Activated T-cell treated with anti-CD3 and anti-CD28 coated beads for 4 hours (primary cell): ENCODE measurements at regions not wholly inside any gene's neighbourhood (a gene's known extent, or its start where the extent isn't known, plus 50 kb on each side); places are given as distances from the start of the nearest gene placed in this dataset.
"Not testable (repeated sequence)": the region's sequence is repeated elsewhere in the genome, so short reads cannot be mapped to it uniquely, and the experiment has no call there.

ENCODE experiments used
- DNase-seq: peaks from one replicate; pipeline ENCODE4 v3.0.0-alpha.2; 2020

DNA sequence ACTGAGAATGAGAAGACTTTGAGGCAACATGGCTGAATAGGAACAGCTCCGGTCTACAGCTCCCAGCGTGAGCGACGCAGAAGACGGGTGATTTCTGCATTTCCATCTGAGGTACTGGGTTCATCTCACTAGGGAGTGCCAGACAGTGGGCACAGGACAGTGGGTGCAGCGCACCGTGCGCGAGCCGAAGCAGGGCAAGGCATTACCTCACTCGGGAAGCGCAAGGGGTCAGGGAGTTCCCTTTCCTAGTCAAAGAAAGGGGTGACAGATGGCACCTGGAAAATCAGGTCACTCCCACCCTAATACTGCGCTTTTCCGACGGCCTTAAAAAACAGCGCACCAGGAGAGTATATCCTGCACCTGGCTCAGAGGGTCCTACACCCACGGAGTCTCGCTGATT, 829.9 kb downstream of the GLUD2 start:
- not testable (repeated sequence) for DNase-seq

DNA sequence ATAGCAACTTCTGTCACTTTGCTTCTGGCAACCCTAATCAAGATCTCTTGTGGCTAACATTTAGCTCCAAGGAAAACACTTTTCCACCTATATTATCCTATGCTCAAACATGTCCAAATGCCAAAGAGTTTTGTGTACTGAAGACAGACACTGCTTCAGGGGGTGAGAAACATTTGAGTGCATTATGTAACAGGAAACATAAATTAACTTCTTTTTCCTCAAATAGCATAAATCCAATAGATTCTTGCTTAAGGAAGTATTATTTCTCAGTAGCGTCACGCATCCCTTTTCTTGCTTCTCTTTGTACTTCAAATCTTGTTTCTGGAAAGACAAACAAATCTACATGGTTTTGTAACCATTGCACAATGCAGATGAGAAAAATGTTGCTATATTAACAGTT, 839.1 kb downstream of the GLUD2 start:
- DNase-seq, result no peak

DNA sequence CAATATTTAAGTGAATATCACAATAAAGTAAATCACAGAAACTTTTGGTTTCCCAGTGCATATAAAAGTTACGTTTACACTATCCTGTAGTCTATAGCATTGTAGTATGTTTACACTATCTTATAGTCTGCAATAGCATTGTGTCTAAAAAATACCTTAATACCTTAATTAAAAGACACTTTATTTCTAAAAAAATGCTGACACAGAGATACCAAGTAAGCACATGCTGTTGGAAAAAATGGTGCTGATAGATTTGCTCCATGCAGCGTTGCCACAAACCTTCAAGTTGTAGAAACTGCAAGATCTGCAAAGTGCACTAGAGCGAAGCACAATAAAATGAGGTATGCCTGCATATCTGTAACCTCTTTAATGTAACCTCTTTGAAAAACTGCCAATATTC, 847.3 kb downstream of the GLUD2 start:
- no peak for DNase-seq

DNA sequence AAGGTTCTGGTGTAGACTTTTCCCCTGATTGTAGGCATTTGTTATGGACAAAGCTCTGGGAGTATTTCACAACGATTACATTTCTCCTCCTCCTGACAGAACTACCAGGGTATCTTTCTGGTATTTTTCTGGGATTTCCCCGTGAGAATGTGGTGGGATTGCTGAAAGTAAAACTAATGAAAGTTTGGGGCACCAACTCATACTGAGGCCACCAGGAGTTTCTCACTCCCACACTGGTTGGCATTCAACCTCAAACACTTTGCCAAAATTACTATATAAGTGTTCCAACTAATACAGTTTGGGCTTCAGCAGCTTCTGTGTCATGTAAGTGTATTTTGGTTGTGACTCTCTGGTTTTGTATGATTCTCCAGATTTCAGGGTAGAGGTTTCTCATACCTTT, 855.1 kb downstream of the GLUD2 start:
- DNase-seq, result no peak

DNA sequence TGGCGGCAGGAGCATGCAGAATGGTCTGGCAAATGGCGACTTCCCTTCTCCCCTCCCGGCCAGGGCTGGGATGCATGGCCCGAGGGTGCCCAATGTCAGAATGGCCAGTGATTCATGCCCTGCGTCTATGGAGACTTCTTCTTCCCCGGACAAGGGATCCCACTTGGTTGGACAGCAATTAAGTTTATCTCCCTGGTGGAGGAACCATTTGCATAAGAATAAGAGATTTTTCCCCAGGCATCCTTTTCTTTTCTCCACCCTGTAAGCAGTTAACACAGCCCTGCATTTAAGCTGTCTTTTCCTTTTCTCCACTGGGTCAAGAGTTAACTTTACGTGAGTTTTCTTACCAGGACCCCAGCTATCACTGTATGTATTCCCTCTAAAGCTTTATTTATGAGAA, 856.6 kb downstream of the GLUD2 start:
- DNase-seq, result no peak

DNA sequence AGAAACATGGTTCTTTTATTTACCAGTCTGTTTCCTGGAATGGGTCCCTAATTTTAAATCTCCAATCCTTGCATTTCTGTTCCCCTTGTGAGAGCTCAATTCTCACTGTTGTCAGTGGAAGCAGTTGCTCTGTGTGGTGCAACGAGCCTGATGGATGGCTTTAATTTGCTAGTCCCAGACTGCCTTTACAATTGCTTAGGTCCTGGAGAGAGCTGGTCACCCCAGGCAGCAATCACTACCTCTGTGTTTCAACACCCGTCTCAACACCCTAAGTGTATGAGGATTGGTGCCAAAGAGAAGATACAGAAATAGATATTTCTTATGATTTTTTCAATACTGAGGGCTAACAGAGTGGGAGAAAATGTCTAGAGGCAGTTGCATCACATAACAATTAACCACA, 873.8 kb downstream of the GLUD2 start:
- no peak for DNase-seq

DNA sequence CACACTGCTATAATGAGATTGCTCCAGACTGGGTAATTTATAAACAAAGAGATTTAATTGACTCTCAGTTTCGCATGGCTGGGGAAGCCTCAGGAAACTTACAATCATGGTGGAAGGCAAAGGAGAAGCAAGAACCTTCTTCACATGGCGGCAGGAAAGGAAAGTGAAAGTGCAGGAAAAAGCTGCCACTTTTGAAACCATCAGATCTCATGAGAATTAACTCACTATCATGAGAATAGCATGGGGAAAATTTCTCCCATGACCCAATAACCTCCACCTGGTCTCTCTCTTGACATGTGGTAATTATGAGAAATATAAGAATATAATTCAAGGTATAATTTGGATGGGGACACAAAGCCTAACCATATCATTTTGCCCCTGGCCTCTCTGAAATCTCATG, 884.2 kb downstream of the GLUD2 start:
- DNase-seq, result no peak

DNA sequence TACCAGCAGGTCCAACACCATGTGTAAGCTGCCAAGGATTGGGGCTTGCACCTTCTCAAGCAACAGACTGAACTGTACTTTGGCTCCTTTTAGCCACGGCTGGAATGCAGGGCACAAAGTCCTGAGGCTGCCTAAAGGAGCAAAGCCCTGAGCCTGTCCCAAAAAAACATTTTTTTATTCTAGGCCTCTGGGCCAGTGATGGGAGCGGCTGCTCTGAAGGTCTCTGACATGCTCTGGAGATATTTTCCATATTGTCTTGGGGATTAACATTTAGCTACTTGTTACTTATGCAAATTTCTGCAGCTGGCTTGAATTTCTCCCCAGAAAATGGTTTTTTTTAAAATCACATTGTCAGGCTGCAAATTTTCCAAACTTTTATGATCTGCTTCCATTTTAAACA, 885.3 kb downstream of the GLUD2 start:
- DNase-seq, result no peak

DNA sequence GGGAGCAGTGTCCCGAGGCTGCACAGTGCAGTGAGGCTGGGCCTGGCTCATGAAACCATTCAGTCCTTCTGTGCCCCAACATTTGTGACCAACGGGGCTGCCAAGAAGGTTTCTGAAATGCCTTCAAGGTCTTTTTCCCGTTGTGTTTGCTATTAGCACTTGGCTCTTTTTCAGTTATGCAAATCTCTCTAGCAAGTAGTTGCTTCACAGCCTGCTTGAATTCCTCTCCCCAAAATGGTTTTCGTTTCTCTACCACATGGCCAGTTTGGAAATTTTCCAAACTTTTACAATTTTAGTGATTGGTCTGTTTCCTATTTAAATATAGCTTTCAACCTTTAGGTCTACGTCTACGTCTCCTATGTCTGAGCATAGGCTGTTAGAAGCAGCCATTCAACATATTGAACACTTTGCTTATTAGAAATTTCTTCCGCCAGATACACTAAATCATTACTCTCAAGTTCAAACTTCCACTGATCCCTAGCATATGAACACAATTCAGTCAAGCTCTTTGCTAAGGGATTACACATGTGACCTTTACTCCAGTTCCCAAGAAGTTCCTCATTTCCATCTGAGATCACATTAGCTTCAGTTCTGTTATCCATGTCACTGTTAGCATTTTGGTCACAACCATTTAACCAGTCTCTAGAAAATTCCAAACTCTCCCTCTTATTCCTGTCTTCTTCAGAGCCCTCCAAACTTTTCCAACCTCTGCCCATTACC, 901.8 kb downstream of the GLUD2 start:
- DNase-seq, result no peak

DNA sequence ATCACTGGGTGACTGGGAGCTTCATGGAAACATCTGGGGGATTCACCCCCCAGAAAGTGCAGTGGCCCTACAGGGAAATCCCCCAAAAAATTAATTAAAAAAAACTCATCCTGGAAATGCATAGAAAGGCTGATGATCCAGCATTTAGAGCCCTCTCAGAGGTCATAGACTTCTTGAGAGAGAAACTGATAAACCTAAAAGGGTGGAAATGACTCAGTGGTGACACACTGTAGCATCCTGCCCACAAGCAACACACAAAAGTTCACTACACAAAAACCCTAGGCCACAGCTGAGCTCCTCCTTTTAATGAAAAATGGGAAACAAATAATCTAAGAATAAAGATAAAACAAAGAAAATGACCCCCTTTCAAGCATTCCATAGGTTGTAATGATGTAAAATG, 911.5 kb downstream of the GLUD2 start:
- DNase-seq, result no peak

DNA sequence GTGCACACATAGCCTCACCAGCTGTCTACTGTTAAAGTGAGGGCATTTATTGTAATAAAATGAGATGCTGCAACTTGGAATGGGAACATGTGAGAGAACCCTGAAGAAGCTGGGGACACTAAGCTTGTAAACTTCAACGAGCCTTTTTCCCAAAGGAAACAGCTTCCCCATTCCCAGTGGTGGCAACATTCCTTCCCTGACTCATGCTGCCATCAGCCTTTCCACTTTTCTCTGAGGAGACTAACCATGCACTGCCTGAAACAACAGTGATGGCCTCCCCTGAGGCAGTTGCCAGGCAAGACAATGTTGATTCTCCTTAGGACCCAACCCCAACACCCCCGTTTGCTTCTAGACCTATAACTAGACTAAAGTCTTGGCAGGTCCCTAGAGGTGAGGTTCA, 928.3 kb downstream of the GLUD2 start:
- no peak for DNase-seq

DNA sequence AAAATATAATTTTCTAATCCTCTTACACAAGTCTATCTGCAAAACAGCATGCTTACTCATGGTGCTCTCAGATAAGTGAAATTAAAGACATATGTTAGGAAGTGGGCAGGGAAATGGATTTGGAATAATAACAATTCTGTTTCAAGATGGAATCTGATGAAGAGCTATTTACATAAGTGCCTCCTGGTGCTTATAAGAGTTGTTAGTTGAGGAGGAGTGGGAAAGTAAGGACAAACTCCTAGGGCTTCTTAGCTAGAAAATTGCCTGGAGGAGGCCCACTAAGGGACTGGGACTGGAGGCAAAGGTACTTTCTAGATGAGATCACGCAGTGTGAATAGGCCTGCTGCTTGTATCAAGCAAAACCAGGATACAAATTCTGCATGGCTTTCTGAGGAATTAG, 939.8 kb downstream of the GLUD2 start:
- DNase-seq, result no peak

DNA sequence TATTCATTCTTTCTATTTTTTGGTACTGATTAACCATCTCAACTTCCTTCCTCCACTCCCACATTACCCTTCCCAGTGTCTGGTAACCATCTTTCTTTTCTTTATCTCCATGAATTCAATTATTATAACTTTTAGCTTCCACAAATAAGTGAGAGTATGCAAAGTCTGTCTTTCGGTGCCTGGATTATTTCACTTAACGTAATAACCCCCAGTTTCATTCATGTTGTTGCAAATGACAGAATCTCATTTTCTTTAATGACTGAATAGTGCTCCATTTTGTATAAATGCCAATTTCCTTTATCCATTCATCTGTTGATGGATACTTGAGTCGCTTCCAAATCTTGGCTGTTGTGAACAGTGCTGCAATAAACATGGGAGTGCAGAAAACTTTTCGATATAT, 940.4 kb downstream of the GLUD2 start:
- no peak for DNase-seq

DNA sequence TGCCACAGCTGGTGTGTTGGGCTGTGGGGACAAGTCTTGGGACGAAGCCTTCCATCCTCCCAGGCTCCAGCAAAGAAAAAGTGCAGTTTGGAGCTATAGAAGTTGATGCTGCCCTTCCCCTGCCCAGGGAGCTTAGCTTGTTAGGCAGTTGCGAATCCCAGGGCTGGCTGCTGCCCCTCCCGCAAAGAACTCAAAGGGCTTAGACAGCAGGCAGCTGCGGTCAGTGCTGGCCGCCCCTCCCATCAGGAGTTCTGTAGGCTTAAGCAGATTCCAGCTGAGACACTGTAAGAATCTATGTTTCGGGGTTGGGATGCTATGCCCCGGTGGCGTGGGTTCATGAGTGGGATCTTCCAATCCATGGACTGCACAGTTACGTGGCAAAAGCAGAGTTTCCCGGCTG, 956.7 kb downstream of the GLUD2 start:
- DNase-seq, result no peak

DNA sequence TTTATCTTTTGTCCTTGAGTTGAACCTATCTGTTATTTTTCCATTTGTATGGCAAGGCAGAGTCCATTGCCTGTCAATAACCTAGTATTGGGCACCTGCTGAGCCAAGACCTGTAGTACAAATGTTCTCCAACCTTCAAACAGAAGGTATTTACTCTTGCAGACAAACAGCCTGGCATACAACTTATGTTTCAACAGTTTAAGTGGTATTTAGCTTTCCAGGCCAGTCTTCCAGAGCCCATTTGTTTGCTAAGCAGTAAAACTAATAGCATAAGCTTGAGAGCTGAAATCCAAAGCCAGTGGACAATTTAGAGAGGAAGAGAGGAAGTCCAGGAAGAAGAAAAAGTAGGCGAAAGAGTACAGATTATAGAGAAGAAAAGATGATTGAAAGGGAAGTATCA, 979.3 kb downstream of the GLUD2 start:
- DNase-seq, result no peak

DNA sequence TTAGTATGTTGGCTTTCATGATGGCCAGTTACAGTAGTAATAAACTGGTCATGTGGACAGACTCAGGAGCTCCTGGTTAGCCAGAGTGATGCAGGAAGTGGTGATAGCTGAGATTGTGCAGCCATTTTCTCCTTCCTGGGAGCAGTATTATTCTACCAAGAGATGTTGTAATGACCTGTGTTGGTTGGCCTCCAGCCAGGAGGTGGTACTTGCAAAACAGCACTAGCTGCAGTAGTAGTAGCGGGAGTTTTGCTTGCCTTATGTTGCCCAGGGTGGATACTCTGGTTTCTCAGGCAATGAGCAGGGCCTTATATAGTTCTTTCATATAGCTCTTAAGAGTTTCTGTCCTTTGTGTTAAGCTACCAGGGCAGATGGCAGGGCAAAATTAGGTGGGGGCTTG, 998.8 kb downstream of the GLUD2 start:
- DNase-seq, result no peak

DNA sequence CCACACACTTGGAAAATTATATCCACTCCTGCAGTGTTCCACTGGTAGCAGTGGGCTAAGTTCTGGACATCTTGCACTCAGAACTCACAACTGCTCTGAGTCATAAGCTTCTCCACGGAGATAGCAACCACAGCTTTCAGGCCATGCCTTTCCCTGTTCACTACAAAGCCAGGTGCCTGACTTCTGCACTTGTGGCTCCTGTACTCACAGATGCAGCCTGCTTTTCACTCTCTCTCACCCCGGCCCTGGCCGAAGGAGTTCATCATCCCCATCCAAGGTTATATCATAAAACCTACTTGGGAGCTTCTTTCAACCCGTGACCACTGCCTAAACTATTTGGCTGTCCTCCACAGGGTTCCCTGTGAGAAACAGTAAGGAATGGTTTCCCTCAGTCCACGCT, 999.4 kb downstream of the GLUD2 start:
- DNase-seq, result no peak

DNA sequence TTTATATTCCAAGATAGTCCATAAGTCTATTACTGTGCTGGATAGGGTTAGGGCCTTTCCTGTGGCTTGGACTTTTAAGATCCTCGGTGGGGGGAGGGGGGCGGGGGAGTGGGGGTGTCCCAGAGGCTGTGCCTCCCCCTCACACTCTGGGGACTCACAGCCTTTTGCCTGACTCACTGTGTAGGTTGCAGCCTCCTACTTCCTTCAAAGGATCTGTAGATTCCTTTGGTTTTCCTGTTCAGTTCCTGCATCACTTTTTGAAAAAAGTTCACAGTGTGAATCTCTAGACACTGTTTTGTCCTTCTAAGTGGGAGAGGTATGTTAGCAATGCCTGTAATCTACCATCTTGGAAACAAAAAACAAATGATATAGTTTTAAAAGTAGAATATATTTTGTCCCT, 999.9 kb downstream of the GLUD2 start:
- DNase-seq, result no peak

DNA sequence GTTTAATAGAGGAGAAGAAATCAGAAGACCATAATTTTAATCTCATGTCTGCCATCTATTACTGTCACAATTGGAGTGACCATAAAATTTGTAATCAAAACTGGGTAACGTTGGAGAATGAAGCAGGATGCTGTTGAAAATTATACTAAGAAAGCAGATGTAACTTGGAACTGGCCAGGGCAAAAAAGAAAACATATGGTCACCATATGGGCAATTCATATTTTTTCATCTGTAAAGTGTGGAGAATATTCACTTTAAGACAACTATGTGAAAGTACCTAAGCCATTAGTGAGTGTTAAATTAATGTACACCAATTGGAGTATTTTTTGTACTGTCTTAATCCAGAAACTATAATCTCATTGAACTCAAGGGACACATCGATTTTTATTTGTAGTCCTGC, 1008.0 kb downstream of the GLUD2 start:
- no peak for DNase-seq

DNA sequence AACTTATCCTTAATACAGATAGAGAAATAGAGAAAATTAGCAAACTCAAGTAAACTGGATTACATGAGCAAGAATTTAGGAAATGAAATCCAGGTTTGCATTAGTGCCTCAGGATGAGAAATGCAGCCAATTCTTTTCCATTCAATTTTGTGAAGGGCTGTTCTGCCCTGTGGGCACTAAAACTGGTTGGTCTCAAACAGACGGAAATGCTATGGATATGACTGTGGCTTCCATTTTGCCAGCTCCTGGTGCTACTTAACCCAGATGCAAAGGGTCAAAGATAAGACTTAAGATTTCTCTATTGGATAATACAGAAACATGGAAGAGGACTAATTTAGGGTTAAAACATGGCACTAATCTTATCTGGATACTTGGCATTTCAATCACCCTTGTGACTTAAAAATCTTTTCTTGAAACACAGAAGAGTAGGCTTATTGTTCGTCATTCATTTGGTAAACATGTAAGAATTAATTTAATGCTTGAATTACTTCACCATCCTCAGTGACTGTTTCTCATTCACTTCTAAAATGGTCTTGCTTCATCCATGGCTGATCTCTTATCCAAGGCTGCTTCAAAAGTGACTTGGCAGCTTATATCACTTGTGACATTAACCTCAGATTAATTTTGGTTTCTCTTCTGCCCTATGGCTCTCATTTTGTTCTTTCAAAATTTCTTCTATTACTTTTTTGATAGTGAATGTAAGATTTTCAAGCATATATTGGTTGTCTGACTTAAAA, 1008.7 kb downstream of the GLUD2 start:
- DNase-seq, result no peak

DNA sequence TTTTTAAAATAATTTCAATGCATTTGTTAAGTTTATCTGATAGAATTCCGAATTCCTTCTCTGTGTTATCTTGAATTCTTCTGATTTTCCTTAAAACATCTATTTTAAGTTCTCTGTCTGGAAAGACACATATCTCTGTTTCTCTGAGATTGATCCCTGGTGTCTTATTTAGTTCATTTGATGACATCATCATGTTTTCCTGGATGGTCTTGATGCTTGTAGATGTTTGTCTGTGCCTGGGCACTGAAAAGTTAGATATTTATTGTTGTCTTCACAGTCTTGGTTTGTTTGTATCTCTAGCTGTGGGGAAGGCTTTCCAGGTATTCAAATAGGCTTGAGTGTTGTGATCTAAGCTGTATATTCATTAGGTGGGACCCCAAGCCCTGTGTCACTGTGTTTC, 1028.8 kb downstream of the GLUD2 start:
- no peak for DNase-seq

DNA sequence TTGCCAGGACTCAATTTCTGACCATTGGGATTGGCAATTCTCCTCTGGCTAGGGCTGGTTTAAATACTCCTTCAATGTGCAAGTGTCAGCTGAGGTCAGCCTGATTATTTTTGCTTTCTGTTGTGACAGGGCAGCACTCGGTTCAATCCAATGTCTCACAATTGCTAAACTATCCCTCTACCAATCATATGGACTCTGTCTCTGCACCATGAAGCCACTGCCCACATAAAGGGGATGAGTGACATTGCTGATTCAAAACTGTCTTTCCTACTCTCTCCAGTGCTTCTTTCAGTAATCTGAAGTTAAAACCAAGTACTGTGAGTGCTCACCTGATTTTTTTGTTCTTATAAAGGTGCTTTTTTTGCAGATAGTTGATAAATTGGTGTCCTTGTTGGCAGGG, 1030.7 kb downstream of the GLUD2 start:
- no peak for DNase-seq

DNA sequence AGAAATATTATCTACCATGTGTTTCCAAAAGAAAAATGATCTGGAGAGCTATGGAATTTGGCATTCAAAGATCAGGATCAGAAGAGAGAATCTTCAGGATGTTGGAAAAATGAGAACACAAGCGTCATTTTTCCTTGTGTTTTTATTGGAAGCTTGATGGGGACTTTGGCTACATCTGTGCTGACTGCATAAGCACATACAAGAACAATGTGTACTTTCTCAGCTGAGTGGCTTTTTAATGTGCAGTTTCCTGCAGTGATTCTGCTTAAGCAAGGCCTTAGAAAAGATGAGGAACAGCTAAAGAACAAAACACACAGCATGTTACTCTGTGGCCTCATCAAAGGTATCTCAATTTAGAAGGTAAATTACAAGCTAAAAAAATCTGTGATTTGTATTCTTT, 1039.9 kb downstream of the GLUD2 start:
- no peak for DNase-seq

DNA sequence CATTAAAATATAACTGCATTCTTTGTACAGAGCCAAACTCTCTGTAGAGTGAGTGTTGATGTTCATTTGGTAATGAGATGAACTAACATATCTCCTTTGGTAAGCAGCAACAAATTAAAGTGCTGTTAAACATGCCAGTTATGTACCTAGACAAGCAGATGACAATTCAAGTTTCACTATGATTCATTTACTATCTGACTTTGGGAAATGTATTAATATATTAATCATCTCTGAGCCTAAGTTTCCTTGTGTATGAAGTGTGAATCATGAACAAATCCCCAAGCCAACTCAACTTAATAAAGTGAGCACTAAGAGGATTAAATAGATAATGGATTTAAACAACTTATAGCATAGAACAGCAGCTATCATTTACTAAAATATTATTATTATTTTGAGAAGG, 1044.2 kb downstream of the GLUD2 start:
- no peak for DNase-seq

DNA sequence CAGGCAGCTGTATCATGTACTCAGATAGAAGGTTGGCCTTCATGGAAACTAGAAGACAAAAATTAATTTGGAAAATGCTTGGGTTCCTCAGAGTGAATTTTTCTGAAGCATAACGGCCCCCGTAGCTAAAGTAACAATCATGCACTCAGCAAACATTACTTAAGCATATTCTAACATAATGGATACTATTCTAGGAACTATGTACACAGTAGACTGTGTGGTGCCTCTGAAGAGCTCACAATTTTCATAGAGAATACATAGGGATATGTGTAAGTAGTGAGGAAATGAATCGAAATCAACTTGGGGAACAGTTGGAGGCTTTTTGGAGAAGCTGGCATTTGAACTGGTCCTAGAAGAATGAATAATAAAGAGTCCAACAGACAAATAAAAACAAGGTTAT, 1045.0 kb downstream of the GLUD2 start:
- DNase-seq, result no peak
